ENCODE measurements at regions not wholly inside any gene's neighbourhood (a gene's known extent, or its start where the extent isn't known, plus 50 kb on each side); places are given as distances from the start of the nearest gene placed in this dataset.

GRCh38 chr1:231108516-231109302, 53.1 kb upstream of the TRIM67 start:
- DNase-seq (no peak), ATAC-seq (ENCODE audit: low FRiP score in 2 of 2) (no peak)
- Histone ChIP-seq H3K4me1 (peaks cover 0 to 6% (median 3%) of the 10 kb centered on the region in 4 donors), H3K27me3 (no peaks in the 10 kb centered on the region), H3K9me3 (no peaks in the 10 kb centered on the region), H3K27ac (no peak overlapping the region), H3K4me3 (no peak overlapping the region), H3K36me3 (no peaks in the 10 kb centered on the region)
- 34 to 36% methylated on average over 7 of the region's 7 CpGs for WGBS, 2 donors
- no peak for TF ChIP-seq POLR2A (IDR thresholded peaks at IDR 0.05)
- TF ChIP-seq POLR2AphosphoS5 (IDR thresholded peaks at IDR 0.05): no peak
- no peak for TF ChIP-seq CTCF (IDR thresholded peaks at IDR 0.05)
- TF ChIP-seq EP300 (IDR thresholded peaks at IDR 0.05): no peak

GRCh38 chr1:231107600-231108326, 54.1 kb upstream of the TRIM67 start:
- ATAC-seq (ENCODE audit: low FRiP score in 2 of 2): no peak
- no peak overlapping the region for H3K27ac ChIP-seq
- H3K4me3 ChIP-seq: no peak overlapping the region
- no peaks in the 10 kb centered on the region for H3K9me3 ChIP-seq
- H3K27me3 ChIP-seq: no peaks in the 10 kb centered on the region
- no peaks in the 10 kb centered on the region for H3K36me3 ChIP-seq
- DNase-seq: no peak
- WGBS, 2 donors: 73 to 76% methylated on average over 12 of the region's 12 CpGs
- TF ChIP-seq CTCF (IDR thresholded peaks at IDR 0.05): no peak
- no peak for TF ChIP-seq EP300 (IDR thresholded peaks at IDR 0.05)
- TF ChIP-seq POLR2A (IDR thresholded peaks at IDR 0.05): no peak
- no peak for TF ChIP-seq POLR2AphosphoS5 (IDR thresholded peaks at IDR 0.05)
- H3K4me1 ChIP-seq: peaks cover 0 to 6% (median 3%) of the 10 kb centered on the region in 4 donors

DNA sequence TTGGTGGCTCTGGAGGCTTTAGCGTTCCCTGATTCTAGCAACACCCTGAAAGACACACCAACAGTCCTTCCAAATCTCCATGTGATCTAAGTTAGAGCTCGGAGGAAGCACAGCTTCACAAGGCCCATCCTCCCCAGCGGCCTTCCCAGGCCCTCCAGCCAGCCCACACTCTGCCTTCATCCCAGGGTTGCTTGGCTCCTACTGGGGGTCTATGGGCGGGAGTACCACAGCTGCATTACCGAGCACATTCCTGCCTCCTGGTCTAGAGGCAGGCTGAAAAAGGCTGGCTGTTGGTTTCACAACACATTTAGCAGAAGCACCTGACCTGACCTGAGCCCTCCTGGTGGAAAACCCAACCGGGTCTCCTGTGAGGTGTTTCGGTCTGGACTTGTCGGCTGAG, 54.7 kb upstream of the TRIM67 start:
- H3K36me3 ChIP-seq: no peaks in the 10 kb centered on the region
- no peak overlapping the region for H3K4me3 ChIP-seq
- no peak overlapping the region for H3K27ac ChIP-seq
- H3K9me3 ChIP-seq: no peaks in the 10 kb centered on the region
- H3K4me1 ChIP-seq: peaks cover 0 to 6% (median 3%) of the 10 kb centered on the region in 4 donors
- ATAC-seq (ENCODE audit: low FRiP score in 2 of 2) (no peak), DNase-seq (no peak)
- TF ChIP-seq POLR2A (IDR thresholded peaks at IDR 0.05): no peak
- TF ChIP-seq EP300 (IDR thresholded peaks at IDR 0.05): no peak
- TF ChIP-seq CTCF (IDR thresholded peaks at IDR 0.05): no peak
- no peak for TF ChIP-seq POLR2AphosphoS5 (IDR thresholded peaks at IDR 0.05)
- no peaks in the 10 kb centered on the region for H3K27me3 ChIP-seq
- WGBS, 2 donors: 84 to 94% methylated on average over 3 to 8 of the region's 8 CpGs

- no peak for ATAC-seq (ENCODE audit: low FRiP score in 2 of 2)
- H3K27ac ChIP-seq: no peak overlapping the region
- TF ChIP-seq POLR2AphosphoS5 (IDR thresholded peaks at IDR 0.05) (no peak), EP300 (IDR thresholded peaks at IDR 0.05) (no peak), POLR2A (IDR thresholded peaks at IDR 0.05) (no peak), CTCF (IDR thresholded peaks at IDR 0.05) (no peak)
- H3K27me3 ChIP-seq: no peaks in the 10 kb centered on the region
- no peak overlapping the region for H3K4me3 ChIP-seq
- no peak for DNase-seq
- peaks cover 0 to 6% (median 3%) of the 10 kb centered on the region in 4 donors for H3K4me1 ChIP-seq
- 38% methylated on average over 5 of the region's 5 CpGs for WGBS, 2 donors
- H3K9me3 ChIP-seq: no peaks in the 10 kb centered on the region
- H3K36me3 ChIP-seq: no peaks in the 10 kb centered on the region
Observed at GRCh38 chr1:231106347-231106746, 55.5 kb upstream of the TRIM67 start.

Measured in upper lobe of left lung (tissue), 6 donors.